B cell (primary cell): ENCODE measurements at regions not wholly inside any gene's neighbourhood (a gene's known extent, or its start where the extent isn't known, plus 50 kb on each side); places are given as distances from the start of the nearest gene placed in this dataset.

Experiments used
- EZH2 ChIP-seq: IDR thresholded peaks from 2 replicates; pipeline ENCODE4 v1.6.1; 2012; ENCODE audit warnings: borderline replicate concordance, low read depth, mild to moderate bottlenecking, moderate library complexity, low read length; ENCODE audit not compliant: insufficient read depth, poor library complexity, severe bottlenecking
- TF ChIP-seq, protein P1 (sequence below): fragments of 200-600 bp; IDR thresholded peaks from one replicate; pipeline ENCODE4 v1.8.0; 2022; ENCODE audit warnings: antibody characterized with exemption, mild to moderate bottlenecking

DNA sequence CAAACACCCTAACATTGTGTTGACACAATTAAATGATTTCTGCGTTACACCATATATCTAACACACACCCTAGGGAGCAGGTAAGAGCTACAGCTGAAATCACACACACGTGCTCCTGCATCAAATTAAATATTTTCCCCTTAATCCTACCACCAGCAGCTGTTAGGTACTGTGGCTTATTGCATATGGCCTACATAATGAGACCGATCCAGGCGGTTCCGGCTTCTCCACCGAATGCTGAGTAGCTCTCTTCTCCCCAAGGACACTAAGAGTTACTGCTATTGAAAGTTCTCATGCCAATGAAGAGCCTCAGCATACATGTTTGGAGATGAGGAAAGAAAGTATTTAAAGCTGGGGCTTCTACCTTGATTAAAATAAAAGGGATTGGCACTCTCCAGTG, 472.2 kb upstream of the STXBP6 start:
- TF ChIP-seq, protein P1, sequence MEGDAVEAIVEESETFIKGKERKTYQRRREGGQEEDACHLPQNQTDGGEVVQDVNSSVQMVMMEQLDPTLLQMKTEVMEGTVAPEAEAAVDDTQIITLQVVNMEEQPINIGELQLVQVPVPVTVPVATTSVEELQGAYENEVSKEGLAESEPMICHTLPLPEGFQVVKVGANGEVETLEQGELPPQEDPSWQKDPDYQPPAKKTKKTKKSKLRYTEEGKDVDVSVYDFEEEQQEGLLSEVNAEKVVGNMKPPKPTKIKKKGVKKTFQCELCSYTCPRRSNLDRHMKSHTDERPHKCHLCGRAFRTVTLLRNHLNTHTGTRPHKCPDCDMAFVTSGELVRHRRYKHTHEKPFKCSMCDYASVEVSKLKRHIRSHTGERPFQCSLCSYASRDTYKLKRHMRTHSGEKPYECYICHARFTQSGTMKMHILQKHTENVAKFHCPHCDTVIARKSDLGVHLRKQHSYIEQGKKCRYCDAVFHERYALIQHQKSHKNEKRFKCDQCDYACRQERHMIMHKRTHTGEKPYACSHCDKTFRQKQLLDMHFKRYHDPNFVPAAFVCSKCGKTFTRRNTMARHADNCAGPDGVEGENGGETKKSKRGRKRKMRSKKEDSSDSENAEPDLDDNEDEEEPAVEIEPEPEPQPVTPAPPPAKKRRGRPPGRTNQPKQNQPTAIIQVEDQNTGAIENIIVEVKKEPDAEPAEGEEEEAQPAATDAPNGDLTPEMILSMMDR: no peak
- TF ChIP-seq EZH2: no peak
